ENCODE measurements at regions not wholly inside any gene's neighbourhood (a gene's known extent, or its start where the extent isn't known, plus 50 kb on each side); places are given as distances from the start of the nearest gene placed in this dataset.
"Not testable (repeated sequence)": the region's sequence is repeated elsewhere in the genome, so short reads cannot be mapped to it uniquely, and the experiment has no call there.

DNA sequence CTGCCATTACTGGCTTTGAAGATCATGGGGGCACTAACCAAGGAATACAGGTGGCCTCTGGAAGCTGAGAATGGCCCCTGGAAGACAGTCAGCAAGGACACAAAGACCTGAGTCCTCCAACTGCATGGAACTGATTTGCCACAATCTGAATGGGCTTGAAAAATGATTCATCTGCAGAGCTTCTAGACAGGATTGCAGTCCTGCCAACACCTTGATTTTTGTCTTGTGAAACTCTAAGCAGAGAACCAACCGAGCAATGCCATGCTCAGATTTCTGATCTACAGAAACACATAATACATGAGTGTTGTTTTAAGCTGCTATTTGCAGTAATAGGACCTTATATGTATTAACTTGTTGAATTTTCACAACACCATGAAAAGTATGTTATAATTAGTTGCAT lies 66.1 kb upstream of the SLC13A1 start:
- Histone ChIP-seq H3K4me1 (no peaks in the 10 kb centered on the region), H3K27me3 (no peaks in the 10 kb centered on the region), H3K36me3 (no peaks in the 10 kb centered on the region), H3K9me3 (no peaks in the 10 kb centered on the region), H3K4me3 (no peak overlapping the region), H3K27ac (no peak overlapping the region)
- DNase-seq (ENCODE audit: low spot score): no peak
- TF ChIP-seq, protein P1, sequence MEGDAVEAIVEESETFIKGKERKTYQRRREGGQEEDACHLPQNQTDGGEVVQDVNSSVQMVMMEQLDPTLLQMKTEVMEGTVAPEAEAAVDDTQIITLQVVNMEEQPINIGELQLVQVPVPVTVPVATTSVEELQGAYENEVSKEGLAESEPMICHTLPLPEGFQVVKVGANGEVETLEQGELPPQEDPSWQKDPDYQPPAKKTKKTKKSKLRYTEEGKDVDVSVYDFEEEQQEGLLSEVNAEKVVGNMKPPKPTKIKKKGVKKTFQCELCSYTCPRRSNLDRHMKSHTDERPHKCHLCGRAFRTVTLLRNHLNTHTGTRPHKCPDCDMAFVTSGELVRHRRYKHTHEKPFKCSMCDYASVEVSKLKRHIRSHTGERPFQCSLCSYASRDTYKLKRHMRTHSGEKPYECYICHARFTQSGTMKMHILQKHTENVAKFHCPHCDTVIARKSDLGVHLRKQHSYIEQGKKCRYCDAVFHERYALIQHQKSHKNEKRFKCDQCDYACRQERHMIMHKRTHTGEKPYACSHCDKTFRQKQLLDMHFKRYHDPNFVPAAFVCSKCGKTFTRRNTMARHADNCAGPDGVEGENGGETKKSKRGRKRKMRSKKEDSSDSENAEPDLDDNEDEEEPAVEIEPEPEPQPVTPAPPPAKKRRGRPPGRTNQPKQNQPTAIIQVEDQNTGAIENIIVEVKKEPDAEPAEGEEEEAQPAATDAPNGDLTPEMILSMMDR (IDR thresholded peaks at IDR 0.05): no peak

DNA sequence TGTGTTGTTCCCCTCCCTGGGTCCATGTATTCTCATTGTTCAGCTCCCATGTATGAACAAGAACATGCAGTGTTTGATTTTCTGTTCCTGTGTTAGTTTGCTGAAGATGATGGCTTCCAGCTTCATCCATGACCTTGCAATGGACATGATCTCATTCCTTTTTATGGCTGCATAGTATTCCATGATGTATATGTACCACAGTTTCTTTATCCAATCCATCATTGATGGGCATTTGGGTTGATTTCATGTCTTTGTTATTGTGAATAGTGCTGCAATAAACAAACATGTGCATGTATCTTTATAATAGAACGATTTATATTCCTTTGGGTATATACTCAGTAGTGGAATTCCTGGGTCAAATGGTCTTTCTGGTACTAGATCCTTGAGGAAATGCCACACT lies 65.1 kb upstream of the SLC13A1 start:
- H3K9me3 ChIP-seq; H3K36me3 ChIP-seq; DNase-seq (ENCODE audit: low spot score); H3K4me3 ChIP-seq; H3K27ac ChIP-seq; H3K27me3 ChIP-seq; H3K4me1 ChIP-seq: not testable (repeated sequence)

DNA sequence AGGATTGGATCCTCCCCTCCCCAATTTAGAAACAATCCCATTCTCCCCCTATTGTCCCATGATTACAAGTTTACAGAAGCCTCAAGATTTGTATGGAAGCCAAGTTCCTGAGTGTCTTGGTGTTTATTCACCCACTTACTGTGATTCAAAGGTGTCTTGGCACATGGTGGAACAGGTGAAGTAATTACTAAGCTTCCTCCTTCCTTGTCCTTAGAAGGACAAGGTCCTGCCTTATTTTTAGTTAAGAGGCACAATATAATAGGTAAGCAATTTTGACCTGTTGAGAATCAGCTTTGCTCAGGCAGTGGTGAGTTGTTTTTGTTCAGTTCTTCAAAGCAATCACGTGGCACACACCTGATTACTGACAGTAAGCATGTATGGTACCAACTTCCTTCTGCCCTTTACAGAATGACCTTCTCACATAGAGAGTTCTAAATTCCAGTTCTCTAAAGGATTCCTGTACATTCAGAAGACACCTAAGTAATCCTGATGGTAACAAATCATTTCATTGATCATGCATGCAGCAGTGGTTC lies 60.7 kb upstream of the SLC13A1 start:
- DNase-seq (ENCODE audit: low spot score): no peak
- TF ChIP-seq, protein P1 (IDR thresholded peaks at IDR 0.05): no peak
- Histone ChIP-seq H3K27ac (no peak overlapping the region), H3K4me3 (no peak overlapping the region), H3K9me3 (no peaks in the 10 kb centered on the region), H3K27me3 (no peaks in the 10 kb centered on the region), H3K4me1 (no peaks in the 10 kb centered on the region), H3K36me3 (no peaks in the 10 kb centered on the region)

DNA sequence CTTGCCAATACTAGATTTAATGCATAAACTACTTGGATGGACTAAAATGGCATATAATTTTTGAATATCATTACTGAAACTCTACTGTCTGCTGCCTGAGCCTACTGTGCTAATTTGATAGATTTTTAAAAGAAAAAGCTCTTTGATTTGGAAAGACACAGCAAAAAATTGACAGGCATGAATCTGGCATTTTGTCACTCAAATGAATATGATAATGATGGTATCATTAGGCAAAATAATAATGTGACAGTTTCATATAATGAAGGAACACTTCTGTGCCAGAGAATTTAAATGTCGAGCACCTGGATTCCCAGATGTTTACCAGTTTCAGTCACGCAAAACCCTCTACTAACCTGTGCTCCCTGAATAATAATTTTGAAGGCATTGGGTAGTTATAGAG lies 60.0 kb upstream of the SLC13A1 start:
- Histone ChIP-seq H3K4me1 (no peaks in the 10 kb centered on the region), H3K9me3 (no peaks in the 10 kb centered on the region), H3K27ac (no peak overlapping the region), H3K27me3 (no peaks in the 10 kb centered on the region), H3K36me3 (no peaks in the 10 kb centered on the region), H3K4me3 (no peak overlapping the region)
- TF ChIP-seq, protein P1 (IDR thresholded peaks at IDR 0.05): no peak
- no peak for DNase-seq (ENCODE audit: low spot score)

Measured in right atrium auricular region (tissue), 2 donors.